ENCODE measurements at regions not wholly inside any gene's neighbourhood (a gene's known extent, or its start where the extent isn't known, plus 50 kb on each side); places are given as distances from the start of the nearest gene placed in this dataset.

DNA sequence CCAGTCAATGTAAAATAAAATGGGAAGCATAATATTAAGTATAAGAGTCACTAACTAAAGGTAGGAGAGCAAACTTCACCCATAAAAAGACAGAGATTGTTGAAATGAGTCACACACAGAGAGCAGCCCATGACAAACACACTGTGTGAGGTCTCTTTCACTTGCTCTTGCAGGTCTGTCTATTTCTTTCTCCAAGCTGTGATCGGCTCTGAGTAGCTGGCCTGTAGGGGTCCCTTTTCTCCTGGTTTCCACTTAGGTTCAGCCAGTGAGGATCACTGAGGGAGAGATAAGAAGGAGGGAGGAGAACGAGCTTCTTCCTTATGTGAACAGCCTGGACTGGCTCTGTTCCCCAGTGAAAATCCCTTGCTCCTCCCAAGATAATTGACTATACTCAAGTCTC lies 133.7 kb upstream of the HS3ST3A1 start:
- no peak overlapping the region for H3K4me3 ChIP-seq
- H4K20me1 ChIP-seq, result no peaks in the 10 kb centered on the region
- H3K4me1 ChIP-seq, result 0 out of 2 replicates have a peak, but pooled peaks cover 8% of the 10 kb centered on the region
- H3K9me3 ChIP-seq, result peaks cover 11% of the 10 kb centered on the region
- TF ChIP-seq Cebpa-rat (IDR thresholded peaks at IDR 0.05), result no peak
- H3K27ac ChIP-seq, result no peak overlapping the region
- no peaks in the 10 kb centered on the region for H3K36me3 ChIP-seq
- H3K27me3 ChIP-seq, result no peaks in the 10 kb centered on the region
- H3K9ac ChIP-seq, result no peak overlapping the region
- H3K4me2 ChIP-seq, result no peak overlapping the region

DNA sequence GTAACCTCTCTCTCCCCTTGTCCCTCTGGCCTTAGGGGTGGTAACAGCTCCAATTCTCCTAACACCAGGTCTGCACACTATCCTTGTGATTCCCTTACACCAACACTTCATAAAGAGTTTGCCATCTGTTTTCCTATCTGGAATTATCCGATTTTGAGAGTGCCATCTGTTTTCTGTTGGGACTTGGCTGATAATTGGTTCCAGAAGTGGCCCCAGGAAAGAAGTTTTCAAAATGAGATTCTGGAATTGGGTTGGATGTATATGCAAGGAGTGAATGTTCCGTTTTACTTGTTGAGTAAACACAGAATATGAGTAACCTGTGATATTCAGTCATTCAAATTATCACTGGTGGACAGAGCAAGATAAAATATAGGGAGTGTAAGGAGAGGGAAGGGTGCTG lies 134.1 kb upstream of the HS3ST3A1 start:
- Histone ChIP-seq H3K4me3 (no peak overlapping the region), H3K4me1 (0 out of 2 replicates have a peak, but pooled peaks cover 8% of the 10 kb centered on the region), H3K9ac (no peak overlapping the region), H3K4me2 (no peak overlapping the region), H3K27me3 (no peaks in the 10 kb centered on the region), H3K9me3 (peaks cover 10% of the 10 kb centered on the region), H3K36me3 (no peaks in the 10 kb centered on the region), H4K20me1 (no peaks in the 10 kb centered on the region), H3K27ac (no peak overlapping the region)
- no peak for TF ChIP-seq Cebpa-rat (IDR thresholded peaks at IDR 0.05)

DNA sequence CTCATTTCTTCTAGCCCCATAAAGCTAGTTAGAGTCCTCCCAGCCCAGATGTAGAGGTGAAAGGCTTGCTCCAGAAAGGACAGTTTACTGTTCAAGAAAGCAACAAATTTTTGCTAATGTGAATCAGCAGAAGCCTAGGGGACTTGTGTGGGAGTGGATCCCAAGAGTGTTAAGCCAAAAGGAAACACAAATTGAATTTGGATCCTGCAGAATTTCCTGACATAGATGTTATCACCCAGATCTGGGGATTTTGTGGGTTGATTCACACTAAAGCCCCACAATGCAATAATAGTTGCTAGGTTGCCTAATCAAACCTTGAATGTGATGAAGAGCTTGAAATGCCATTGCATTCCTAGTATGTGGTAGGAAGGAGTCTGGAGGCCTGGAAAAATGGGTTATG lies 135.2 kb upstream of the HS3ST3A1 start:
- Histone ChIP-seq H3K4me3 (no peak overlapping the region), H3K36me3 (no peaks in the 10 kb centered on the region), H4K20me1 (no peaks in the 10 kb centered on the region), H3K27me3 (no peaks in the 10 kb centered on the region), H3K4me2 (no peak overlapping the region), H3K27ac (no peak overlapping the region), H3K4me1 (0 out of 2 replicates have a peak, but pooled peaks cover 8% of the 10 kb centered on the region), H3K9ac (no peak overlapping the region), H3K9me3 (peaks cover 6% of the 10 kb centered on the region; the same call in 1 of the 2 replicates)
- TF ChIP-seq Cebpa-rat (IDR thresholded peaks at IDR 0.05), result no peak

DNA sequence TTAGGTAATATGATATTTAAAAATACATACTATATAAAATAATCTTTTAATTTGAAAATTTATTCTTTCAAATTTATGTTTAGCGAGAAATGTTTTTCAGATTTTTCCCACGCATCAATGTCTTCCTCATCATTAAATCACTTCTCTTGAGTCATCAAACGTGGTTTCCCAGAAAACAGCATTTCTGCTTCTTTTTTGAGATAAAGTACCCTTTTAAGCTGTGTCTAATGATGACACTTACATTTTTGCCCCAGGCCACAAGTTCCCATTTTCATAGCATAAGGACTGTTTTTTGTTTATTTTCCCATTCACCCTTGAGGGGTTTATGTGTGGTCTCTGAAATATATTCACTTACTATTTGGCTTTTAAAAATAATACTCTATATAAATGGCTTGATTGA lies 139.0 kb upstream of the HS3ST3A1 start:
- no peak for TF ChIP-seq Cebpa-rat (IDR thresholded peaks at IDR 0.05)

DNA sequence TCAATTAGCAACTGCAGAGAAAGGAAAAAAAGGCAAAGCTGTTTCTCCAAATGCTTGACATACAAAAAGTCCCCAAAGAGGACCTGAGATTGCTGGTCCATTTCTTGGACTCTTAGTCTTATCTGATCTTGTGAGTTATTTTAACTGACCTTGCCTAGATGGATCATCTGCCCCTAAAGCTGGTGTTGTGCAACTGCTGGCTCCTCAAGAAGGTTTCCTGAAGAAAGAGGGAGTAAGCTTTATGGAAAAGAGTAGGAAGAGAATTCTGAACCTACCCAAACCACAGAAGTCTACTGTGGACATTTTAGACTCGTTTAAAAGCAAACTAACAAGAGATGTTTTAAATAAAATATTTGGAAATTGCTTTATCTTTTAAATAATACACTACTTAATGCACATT lies 140.0 kb upstream of the HS3ST3A1 start:
- Histone ChIP-seq H3K4me2 (no peak overlapping the region), H3K9me3 (no peaks in the 10 kb centered on the region), H3K4me3 (no peak overlapping the region), H3K36me3 (no peaks in the 10 kb centered on the region), H3K4me1 (0 out of 2 replicates have a peak, but pooled peaks cover 8% of the 10 kb centered on the region), H4K20me1 (no peaks in the 10 kb centered on the region), H3K9ac (no peak overlapping the region), H3K27ac (no peak overlapping the region), H3K27me3 (no peaks in the 10 kb centered on the region)
- TF ChIP-seq Cebpa-rat (IDR thresholded peaks at IDR 0.05), result no peak

More for the DNA sequence above, 139.0 kb upstream of the HS3ST3A1 start:
- Histone ChIP-seq H3K9me3 (no peaks in the 10 kb centered on the region), H3K9ac (no peak overlapping the region), H3K4me3 (no peak overlapping the region), H3K27ac (no peak overlapping the region), H3K4me2 (no peak overlapping the region), H4K20me1 (no peaks in the 10 kb centered on the region), H3K4me1 (0 out of 2 replicates have a peak, but pooled peaks cover 8% of the 10 kb centered on the region), H3K27me3 (no peaks in the 10 kb centered on the region), H3K36me3 (no peaks in the 10 kb centered on the region)

DNA sequence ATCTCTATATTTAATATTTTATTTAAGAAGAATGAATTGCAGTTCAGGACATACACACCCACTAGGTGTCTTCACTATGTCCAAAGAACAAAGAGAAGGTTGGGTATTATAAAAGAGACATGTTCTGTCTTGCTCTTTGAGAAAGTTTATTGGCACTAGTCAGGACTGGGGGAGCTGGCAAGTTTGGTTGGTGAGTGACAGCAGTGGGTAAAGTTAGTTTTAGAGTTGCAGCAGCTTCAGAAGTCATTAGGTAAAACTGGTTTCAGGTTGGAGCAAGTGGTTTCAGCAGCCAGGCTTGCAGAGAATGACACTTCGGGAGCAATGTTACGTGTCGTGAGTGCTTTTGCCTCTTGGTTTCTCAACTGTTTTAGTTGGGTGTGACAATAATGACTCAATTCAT lies 142.2 kb upstream of the HS3ST3A1 start:
- H3K27me3 ChIP-seq, result no peaks in the 10 kb centered on the region
- H3K4me3 ChIP-seq, result no peak overlapping the region
- H3K9me3 ChIP-seq, result no peaks in the 10 kb centered on the region
- H3K4me2 ChIP-seq, result no peak overlapping the region
- no peak overlapping the region for H3K27ac ChIP-seq
- H3K36me3 ChIP-seq, result no peaks in the 10 kb centered on the region
- no peaks in the 10 kb centered on the region for H4K20me1 ChIP-seq
- no peak overlapping the region for H3K9ac ChIP-seq
- TF ChIP-seq Cebpa-rat (IDR thresholded peaks at IDR 0.05), result no peak
- H3K4me1 ChIP-seq, result no peaks in the 10 kb centered on the region

DNA sequence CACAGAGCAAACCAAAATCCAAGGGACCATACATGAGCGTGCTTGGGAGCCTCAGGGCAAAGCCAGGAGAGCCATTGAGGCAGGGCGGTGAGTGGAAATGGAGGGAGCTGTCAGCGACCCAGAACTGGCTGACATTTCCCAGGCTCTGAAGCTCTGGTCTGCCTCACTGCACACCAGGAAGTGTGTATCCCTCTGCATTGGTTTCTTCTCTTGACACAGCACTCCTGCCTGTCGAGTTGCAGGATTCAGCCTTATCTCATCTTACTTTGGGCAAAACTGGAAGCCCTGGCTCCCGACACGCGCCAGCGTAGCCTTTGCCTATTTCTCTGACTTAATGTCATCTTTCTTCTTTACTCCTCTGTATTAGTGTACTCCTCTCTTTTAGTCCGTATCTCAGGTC lies 144.7 kb upstream of the HS3ST3A1 start:
- no peaks in the 10 kb centered on the region for H4K20me1 ChIP-seq
- no peak overlapping the region for H3K4me3 ChIP-seq
- no peaks in the 10 kb centered on the region for H3K36me3 ChIP-seq
- H3K27ac ChIP-seq, result no peak overlapping the region
- no peaks in the 10 kb centered on the region for H3K4me1 ChIP-seq
- no peak for TF ChIP-seq Cebpa-rat (IDR thresholded peaks at IDR 0.05)
- no peaks in the 10 kb centered on the region for H3K27me3 ChIP-seq
- no peak overlapping the region for H3K4me2 ChIP-seq
- no peaks in the 10 kb centered on the region for H3K9me3 ChIP-seq
- no peak overlapping the region for H3K9ac ChIP-seq

DNA sequence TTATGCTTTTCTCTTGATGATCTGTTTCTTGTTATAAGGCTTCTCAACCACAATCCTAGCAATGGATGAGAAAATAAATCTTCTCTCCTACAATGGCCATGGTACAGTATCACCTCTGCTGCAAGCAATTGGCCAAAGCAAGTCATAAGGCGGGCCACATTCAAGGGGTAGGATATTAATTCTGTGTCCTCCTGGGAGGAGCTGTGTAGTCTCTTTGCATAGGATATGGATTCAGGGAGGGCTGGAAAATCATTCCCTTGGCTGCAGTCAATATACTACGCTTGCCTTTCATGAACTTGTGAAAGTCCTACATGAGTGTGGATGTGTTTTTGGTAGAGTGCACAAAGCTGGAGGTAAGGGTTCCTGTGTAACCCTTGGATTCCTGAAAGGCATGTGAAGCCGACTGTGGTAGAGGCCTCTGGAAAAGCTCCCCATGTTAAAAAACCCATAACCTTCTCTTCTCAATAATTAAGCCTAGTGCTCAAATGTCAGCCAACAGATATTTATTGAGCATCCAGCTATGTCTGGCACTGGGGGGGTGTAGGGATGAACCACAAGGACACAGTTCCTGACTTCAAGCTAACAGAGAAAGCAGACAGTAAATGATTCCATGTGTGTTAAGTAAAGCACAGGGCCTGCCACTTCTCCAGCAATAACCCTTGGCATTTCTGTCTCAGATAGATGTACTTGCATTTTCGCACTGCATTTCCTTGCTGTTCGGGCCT lies 147.6 kb upstream of the HS3ST3A1 start:
- H3K27me3 ChIP-seq, result no peaks in the 10 kb centered on the region
- TF ChIP-seq Cebpa-rat (IDR thresholded peaks at IDR 0.05), result no peak

DNA sequence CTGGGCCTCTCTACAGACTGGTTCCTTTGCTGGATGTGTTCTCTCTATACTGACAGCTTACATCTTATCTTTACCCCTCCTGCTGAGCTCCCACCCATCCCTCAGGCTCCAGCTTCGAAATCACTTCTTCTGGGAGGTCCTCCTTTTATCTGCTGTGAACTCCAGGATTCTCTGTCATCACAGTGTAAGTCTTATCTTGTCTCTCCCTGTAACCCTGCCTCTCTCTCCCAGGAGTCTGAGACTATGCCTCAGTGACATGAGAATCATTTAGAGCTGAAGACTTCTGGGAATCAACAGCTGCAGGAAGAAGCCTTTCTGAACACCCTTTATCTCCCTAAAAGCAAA lies 148.1 kb upstream of the HS3ST3A1 start:
- Histone ChIP-seq H3K4me2 (no peak overlapping the region), H3K4me1 (no peaks in the 10 kb centered on the region), H4K20me1 (no peaks in the 10 kb centered on the region), H3K4me3 (no peak overlapping the region), H3K9ac (no peak overlapping the region), H3K27ac (no peak overlapping the region), H3K36me3 (no peaks in the 10 kb centered on the region), H3K27me3 (no peaks in the 10 kb centered on the region), H3K9me3 (no peaks in the 10 kb centered on the region)
- no peak for TF ChIP-seq Cebpa-rat (IDR thresholded peaks at IDR 0.05)

More for the DNA sequence above, 147.6 kb upstream of the HS3ST3A1 start:
- Histone ChIP-seq H3K36me3 (no peaks in the 10 kb centered on the region), H3K4me3 (no peak overlapping the region), H3K27ac (no peak overlapping the region), H3K9me3 (no peaks in the 10 kb centered on the region), H3K4me2 (no peak overlapping the region), H3K9ac (no peak overlapping the region), H3K4me1 (no peaks in the 10 kb centered on the region), H4K20me1 (no peaks in the 10 kb centered on the region)

DNA sequence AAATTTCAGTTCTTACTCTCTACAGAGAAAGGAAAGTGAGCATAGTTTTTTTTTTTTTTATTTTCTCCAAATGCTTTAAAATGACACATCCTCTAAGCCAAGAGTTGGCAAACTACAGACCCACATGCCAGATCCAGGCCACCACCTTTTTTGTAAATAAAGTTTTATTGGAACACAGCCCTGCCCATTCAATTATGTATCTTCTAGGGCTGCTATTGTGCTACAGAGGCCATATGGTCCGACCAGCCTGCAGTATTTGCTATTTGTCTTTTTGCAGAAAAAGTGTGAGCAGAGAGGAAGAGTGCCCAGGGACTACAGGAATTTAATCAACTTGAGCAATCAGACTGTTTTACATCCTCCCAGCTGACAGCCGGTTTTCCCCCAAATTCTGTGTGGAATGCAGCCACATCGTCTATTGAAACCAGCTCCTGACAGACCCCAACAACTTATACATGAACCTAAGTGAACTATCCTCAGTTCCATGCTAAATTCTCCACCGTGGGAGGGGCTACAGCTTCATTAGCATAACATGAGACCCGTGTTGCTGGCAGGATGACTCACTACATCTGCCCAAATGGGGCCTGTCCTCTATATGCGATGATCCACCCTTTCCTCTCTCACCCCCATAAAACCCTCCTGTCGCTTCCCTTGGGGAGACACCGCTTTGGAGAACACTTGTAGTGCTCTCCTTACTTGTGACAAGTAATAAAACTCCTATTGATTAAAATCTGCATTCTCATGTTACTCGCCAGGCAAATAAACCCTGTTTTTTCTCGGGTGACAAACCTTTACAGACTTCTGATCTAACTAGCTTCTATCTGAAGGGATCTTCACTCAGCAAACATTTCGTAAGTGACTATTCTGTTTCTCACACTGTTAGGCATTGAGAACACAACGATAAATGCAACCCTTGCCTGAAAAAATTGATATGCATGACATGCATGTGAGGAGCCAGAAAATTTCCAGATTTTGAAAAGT lies 149.4 kb upstream of the HS3ST3A1 start:
- no peak for TF ChIP-seq Cebpa-rat (IDR thresholded peaks at IDR 0.05)
- no peaks in the 10 kb centered on the region for H3K27me3 ChIP-seq
- no peaks in the 10 kb centered on the region for H3K36me3 ChIP-seq
- H3K4me1 ChIP-seq, result no peaks in the 10 kb centered on the region
- no peak overlapping the region for H3K9ac ChIP-seq
- no peak overlapping the region for H3K4me2 ChIP-seq
- no peak overlapping the region for H3K27ac ChIP-seq
- no peaks in the 10 kb centered on the region for H4K20me1 ChIP-seq
- H3K9me3 ChIP-seq, result no peaks in the 10 kb centered on the region
- H3K4me3 ChIP-seq, result no peak overlapping the region

Measured in BLaER1 (cell line).